Epithelial cell of esophagus (primary cell): ENCODE measurements at regions not wholly inside any gene's neighbourhood (a gene's known extent, or its start where the extent isn't known, plus 50 kb on each side); places are given as distances from the start of the nearest gene placed in this dataset.

Experiments
- DNase-seq: peaks from one replicate; pipeline ENCODE4 v3.0.0; 2010; ENCODE audit warnings: low read depth
- H3K4me3 ChIP-seq: 2 replicates; pipeline ENCODE4 v1.5.1; 2011; ENCODE audit warnings: mild to moderate bottlenecking, low read length, control low read depth
- CTCF ChIP-seq: IDR thresholded peaks from 2 replicates; pipeline ENCODE4 v1.5.1; 2011; ENCODE audit warnings: low read depth, mild to moderate bottlenecking, low read length, control low read depth, inconsistent platforms; ENCODE audit not compliant: insufficient read depth; ENCODE audit errors: missing control alignments

- H3K4me3 ChIP-seq, result no peak overlapping the region
- no peak for DNase-seq
- TF ChIP-seq CTCF, result no peak
Measured at GRCh38 chr3:41141433-41142167, 57.7 kb upstream of the CTNNB1 start.

GRCh38 chr3:41143421-41144031 lies 55.8 kb upstream of the CTNNB1 start:
- no peak overlapping the region for H3K4me3 ChIP-seq
- no peak for DNase-seq
- no peak for TF ChIP-seq CTCF

- no peak overlapping the region for H3K4me3 ChIP-seq
- DNase-seq, result no peak
- no peak for TF ChIP-seq CTCF
Measured at GRCh38 chr3:41144631-41145030, 54.7 kb upstream of the CTNNB1 start.

- no peak for DNase-seq
- TF ChIP-seq CTCF, result no peak
Measured at GRCh38 chr3:41148478-41148877, 50.8 kb upstream of the CTNNB1 start.

GRCh38 chr3:41148901-41149300 lies 50.4 kb upstream of the CTNNB1 start:
- H3K4me3 ChIP-seq, result no peak overlapping the region
- no peak for TF ChIP-seq CTCF
- DNase-seq, result no peak

More at GRCh38 chr3:41148478-41148877, 50.8 kb upstream of the CTNNB1 start:
- H3K4me3 ChIP-seq, result no peak overlapping the region
